H9 (cell line): ENCODE measurements at regions not wholly inside any gene's neighbourhood (a gene's known extent, or its start where the extent isn't known, plus 50 kb on each side); places are given as distances from the start of the nearest gene placed in this dataset.

ENCODE experiments used
- DNase-seq: peaks from one replicate; pipeline ENCODE4 v3.0.0-alpha.2; 2017
- H2AFZ ChIP-seq: one replicate; pipeline ENCODE4 v1.6.1; 2013; ENCODE audit warnings: mild to moderate bottlenecking, low read length, control low read depth, moderate library complexity
- H2AK5ac ChIP-seq: 2 replicates; pipeline ENCODE4 v1.6.1; 2013; ENCODE audit warnings: low read length, control low read depth, mixed read lengths; ENCODE audit not compliant: insufficient read length
- H2BK120ac ChIP-seq: one replicate; pipeline ENCODE4 v1.6.1; 2013; ENCODE audit warnings: low read depth, mild to moderate bottlenecking, low read length, control low read depth, inconsistent platforms; ENCODE audit not compliant: poor library complexity, severe bottlenecking
- H2BK12ac ChIP-seq: 2 replicates; pipeline ENCODE4 v1.6.1; 2013; ENCODE audit warnings: low read length, control low read depth, mixed read lengths, low read depth; ENCODE audit not compliant: insufficient read length
- H2BK15ac ChIP-seq: 2 replicates; pipeline ENCODE4 v1.6.1; 2013; ENCODE audit warnings: low read depth, low read length, control low read depth
- H2BK20ac ChIP-seq: one replicate; pipeline ENCODE4 v1.6.1; 2013; ENCODE audit warnings: low read depth, mild to moderate bottlenecking, low read length, control low read depth, inconsistent platforms; ENCODE audit not compliant: poor library complexity, severe bottlenecking
- H2BK5ac ChIP-seq: 2 replicates; pipeline ENCODE4 v1.6.1; 2013; ENCODE audit warnings: low read length, control low read depth, mixed read lengths; ENCODE audit not compliant: insufficient read length
- H3K14ac ChIP-seq: 2 replicates; pipeline ENCODE4 v1.6.1; 2013; ENCODE audit warnings: low read length, control low read depth; ENCODE audit not compliant: insufficient read depth
- H3K18ac ChIP-seq: 2 replicates; pipeline ENCODE4 v1.6.1; 2013; ENCODE audit warnings: low read depth, mild to moderate bottlenecking, mixed read lengths, low read length, control low read depth; ENCODE audit not compliant: insufficient read length
- H3K23ac ChIP-seq: 2 replicates; pipeline ENCODE4 v1.6.1; 2013; ENCODE audit warnings: low read length, control low read depth, mixed read lengths, low read depth; ENCODE audit not compliant: insufficient read length
- H3K23me2 ChIP-seq: 2 replicates; pipeline ENCODE4 v1.6.1; 2013; ENCODE audit warnings: low read depth, mild to moderate bottlenecking, mixed read lengths, low read length, control low read depth; ENCODE audit not compliant: insufficient read length, poor library complexity, severe bottlenecking
- H3K27ac ChIP-seq: 2 replicates; pipeline ENCODE4 v1.5.1; 2013; ENCODE audit warnings: low read length, control low read depth, mixed read lengths, low read depth; ENCODE audit not compliant: insufficient read length
- H3K27me3 ChIP-seq: 2 replicates; pipeline ENCODE4 v1.6.1; 2013; ENCODE audit warnings: low read length, control low read depth, inconsistent platforms; ENCODE audit not compliant: insufficient read depth
- H3K4ac ChIP-seq: 2 replicates; pipeline ENCODE4 v1.6.1; 2013; ENCODE audit warnings: low read depth, mild to moderate bottlenecking, control low read depth, inconsistent platforms, low read length, moderate library complexity
- H3K4me1 ChIP-seq: 2 replicates; pipeline ENCODE4 v1.6.1; 2013; ENCODE audit warnings: low read length, control low read depth, inconsistent platforms; ENCODE audit not compliant: insufficient read depth
- H3K4me2 ChIP-seq: 2 replicates; pipeline ENCODE4 v1.6.1; 2013; ENCODE audit warnings: low read length, control low read depth, mixed read lengths; ENCODE audit not compliant: insufficient read length, insufficient read depth
- H3K56ac ChIP-seq: 2 replicates; pipeline ENCODE4 v1.6.1; 2013; ENCODE audit warnings: low read depth, mild to moderate bottlenecking, mixed read lengths, low read length, control low read depth; ENCODE audit not compliant: insufficient read length
- H3K79me1 ChIP-seq: 2 replicates; pipeline ENCODE4 v1.6.1; 2013; ENCODE audit warnings: low read depth, mild to moderate bottlenecking, moderate library complexity, low read length, control low read depth, inconsistent platforms; ENCODE audit not compliant: insufficient read depth, poor library complexity, severe bottlenecking
- H3K79me2 ChIP-seq: 2 replicates; pipeline ENCODE4 v1.6.1; 2013; ENCODE audit warnings: low read length, control low read depth, inconsistent platforms; ENCODE audit not compliant: insufficient read depth
- H3K9ac ChIP-seq: 2 replicates; pipeline ENCODE4 v1.6.1; 2013; ENCODE audit warnings: low read length, control low read depth, mixed read lengths; ENCODE audit not compliant: insufficient read length; ENCODE audit errors: extremely low read depth
- H3K9me3 ChIP-seq: one replicate; pipeline ENCODE4 v1.6.1; 2013; ENCODE audit warnings: low read depth, low read length, inconsistent platforms; ENCODE audit not compliant: control insufficient read depth
- H3T11ph ChIP-seq: one replicate; pipeline ENCODE4 v1.6.1; 2013; ENCODE audit warnings: mild to moderate bottlenecking, low read length, control low read depth, inconsistent platforms
- H4K20me1 ChIP-seq: one replicate; pipeline ENCODE4 v1.6.1; 2013; ENCODE audit not compliant: control insufficient read depth, insufficient read length, insufficient read depth
- H4K5ac ChIP-seq: 2 replicates; pipeline ENCODE4 v1.6.1; 2013; ENCODE audit warnings: low read depth, mild to moderate bottlenecking, mixed read lengths, low read length, control low read depth; ENCODE audit not compliant: insufficient read length
- H4K8ac ChIP-seq: replicated peaks from 2 replicates; pipeline ENCODE4 v1.6.1; 2013; ENCODE audit warnings: low read length, control low read depth, mixed read lengths, low read depth; ENCODE audit not compliant: insufficient read length
- H4K91ac ChIP-seq: 2 replicates; pipeline ENCODE4 v1.6.1; 2013; ENCODE audit warnings: low read depth, mild to moderate bottlenecking, moderate library complexity, mixed read lengths, low read length, control low read depth; ENCODE audit not compliant: insufficient read length
- H3K27ac Mint-ChIP-seq, 3 experiments: 2 replicates in 2 of 3; 3 replicates in 1 of 3; pipeline ENCODE4 v1.8.0; 2020 to 2021; ENCODE audit warnings: mixed read lengths in 3 of 3, mild to moderate bottlenecking in 1 of 3, moderate library complexity in 1 of 3
- H3K27me3 Mint-ChIP-seq: 2 replicates; pipeline ENCODE4 v1.8.0; 2021; ENCODE audit warnings: low read depth, mild to moderate bottlenecking, moderate library complexity, mixed read lengths
- H3K36me3 Mint-ChIP-seq, 3 experiments: 2 replicates in 2 of 3; 3 replicates in 1 of 3; pipeline ENCODE4 v1.8.0; 2020 to 2021; ENCODE audit warnings: low read depth in 3 of 3, mixed read lengths in 3 of 3; ENCODE audit not compliant: insufficient read depth in 1 of 3
- H3K4me1 Mint-ChIP-seq, 2 experiments: 2 replicates each; pipeline ENCODE4 v1.8.0; 2020; ENCODE audit warnings: mixed read lengths in 2 of 2
- H3K4me3 Mint-ChIP-seq, 2 experiments: 2 replicates in 1 of 2; 3 replicates in 1 of 2; pipeline ENCODE4 v1.8.0; 2020 to 2021; ENCODE audit warnings: mild to moderate bottlenecking in 2 of 2, mixed read lengths in 2 of 2, moderate library complexity in 1 of 2
- H3K9me3 Mint-ChIP-seq, 2 experiments: 2 replicates in 1 of 2; 3 replicates in 1 of 2; pipeline ENCODE4 v1.8.0; 2020; ENCODE audit warnings: mild to moderate bottlenecking in 2 of 2, mixed read lengths in 2 of 2, moderate library complexity in 1 of 2
- WGBS: extraction: QIAGEN DNeasy Blood & Tissue Kit; methylation state at CpG from one replicate; pipeline ENCODE4 v1.1.7; 2013; ENCODE audit warnings: missing lambda C conversion rate, low lambda C conversion rate, mixed read lengths; ENCODE audit not compliant: insufficient read length; ENCODE audit errors: extremely low coverage; 5-methylcytosine and 5-hydroxymethylcytosine counted together
- TF ChIP-seq, protein P1 (sequence below): fragments of 200-600 bp; sonication (generic); conservative IDR thresholded peaks from 3 replicates; pipeline ENCODE4 v1.8.0; 2021; ENCODE audit warnings: antibody characterized with exemption, mild to moderate bottlenecking

GRCh38 chr13:106129273-106129672 lies 406.2 kb downstream of the EFNB2 start:
- H3K79me1 ChIP-seq: no peaks in the 10 kb centered on the region
- H3K4me2 ChIP-seq: no peak overlapping the region
- no peaks in the 10 kb centered on the region for H3K23me2 ChIP-seq
- no peak overlapping the region for H2BK12ac ChIP-seq
- H2BK120ac ChIP-seq: no peak overlapping the region
- H3K27me3 ChIP-seq: no peaks in the 10 kb centered on the region
- no peaks in the 10 kb centered on the region for H3K79me2 ChIP-seq
- no peak overlapping the region for H2BK15ac ChIP-seq
- H4K20me1 ChIP-seq: no peaks in the 10 kb centered on the region
- no peak overlapping the region for H3K23ac ChIP-seq
- no CpG with 5 or more reads among the region's 1 CpG for WGBS
- no peak overlapping the region for H4K8ac ChIP-seq
- no peak overlapping the region for H2BK20ac ChIP-seq
- no peak overlapping the region for H4K5ac ChIP-seq
- H3K4me3 Mint-ChIP-seq: no peak overlapping the region
- no peaks in the 10 kb centered on the region for H3K4me1 Mint-ChIP-seq
- no peak overlapping the region for H2BK5ac ChIP-seq
- H4K91ac ChIP-seq: no peak overlapping the region
- H3K27ac ChIP-seq: no peak overlapping the region
- peaks cover 1% of the 10 kb centered on the region; the same call in 1 of the 2 replicates for H3K27me3 Mint-ChIP-seq
- no peak overlapping the region for H3K56ac ChIP-seq
- H3K9ac ChIP-seq: no peak overlapping the region
- DNase-seq: no peak
- no peak overlapping the region for H3K27ac Mint-ChIP-seq
- no peak overlapping the region for H3K18ac ChIP-seq
- no peak overlapping the region for H3K14ac ChIP-seq
- no peak overlapping the region for H3T11ph ChIP-seq
- peaks cover 23 to 31% of the 10 kb centered on the region in 2 experiments for H3K9me3 Mint-ChIP-seq
- H2AFZ ChIP-seq: no peak overlapping the region
- H2AK5ac ChIP-seq: no peak overlapping the region
- no peaks in the 10 kb centered on the region for H3K9me3 ChIP-seq
- H3K4ac ChIP-seq: no peak overlapping the region
- TF ChIP-seq, protein P1, sequence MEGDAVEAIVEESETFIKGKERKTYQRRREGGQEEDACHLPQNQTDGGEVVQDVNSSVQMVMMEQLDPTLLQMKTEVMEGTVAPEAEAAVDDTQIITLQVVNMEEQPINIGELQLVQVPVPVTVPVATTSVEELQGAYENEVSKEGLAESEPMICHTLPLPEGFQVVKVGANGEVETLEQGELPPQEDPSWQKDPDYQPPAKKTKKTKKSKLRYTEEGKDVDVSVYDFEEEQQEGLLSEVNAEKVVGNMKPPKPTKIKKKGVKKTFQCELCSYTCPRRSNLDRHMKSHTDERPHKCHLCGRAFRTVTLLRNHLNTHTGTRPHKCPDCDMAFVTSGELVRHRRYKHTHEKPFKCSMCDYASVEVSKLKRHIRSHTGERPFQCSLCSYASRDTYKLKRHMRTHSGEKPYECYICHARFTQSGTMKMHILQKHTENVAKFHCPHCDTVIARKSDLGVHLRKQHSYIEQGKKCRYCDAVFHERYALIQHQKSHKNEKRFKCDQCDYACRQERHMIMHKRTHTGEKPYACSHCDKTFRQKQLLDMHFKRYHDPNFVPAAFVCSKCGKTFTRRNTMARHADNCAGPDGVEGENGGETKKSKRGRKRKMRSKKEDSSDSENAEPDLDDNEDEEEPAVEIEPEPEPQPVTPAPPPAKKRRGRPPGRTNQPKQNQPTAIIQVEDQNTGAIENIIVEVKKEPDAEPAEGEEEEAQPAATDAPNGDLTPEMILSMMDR: no peak
- H3K4me1 ChIP-seq: no peaks in the 10 kb centered on the region
- H3K36me3 Mint-ChIP-seq: peaks cover 14 to 29% (median 20%) of the 10 kb centered on the region in 3 experiments
